ENCODE measurements at regions not wholly inside any gene's neighbourhood (a gene's known extent, or its start where the extent isn't known, plus 50 kb on each side); places are given as distances from the start of the nearest gene placed in this dataset.

DNA sequence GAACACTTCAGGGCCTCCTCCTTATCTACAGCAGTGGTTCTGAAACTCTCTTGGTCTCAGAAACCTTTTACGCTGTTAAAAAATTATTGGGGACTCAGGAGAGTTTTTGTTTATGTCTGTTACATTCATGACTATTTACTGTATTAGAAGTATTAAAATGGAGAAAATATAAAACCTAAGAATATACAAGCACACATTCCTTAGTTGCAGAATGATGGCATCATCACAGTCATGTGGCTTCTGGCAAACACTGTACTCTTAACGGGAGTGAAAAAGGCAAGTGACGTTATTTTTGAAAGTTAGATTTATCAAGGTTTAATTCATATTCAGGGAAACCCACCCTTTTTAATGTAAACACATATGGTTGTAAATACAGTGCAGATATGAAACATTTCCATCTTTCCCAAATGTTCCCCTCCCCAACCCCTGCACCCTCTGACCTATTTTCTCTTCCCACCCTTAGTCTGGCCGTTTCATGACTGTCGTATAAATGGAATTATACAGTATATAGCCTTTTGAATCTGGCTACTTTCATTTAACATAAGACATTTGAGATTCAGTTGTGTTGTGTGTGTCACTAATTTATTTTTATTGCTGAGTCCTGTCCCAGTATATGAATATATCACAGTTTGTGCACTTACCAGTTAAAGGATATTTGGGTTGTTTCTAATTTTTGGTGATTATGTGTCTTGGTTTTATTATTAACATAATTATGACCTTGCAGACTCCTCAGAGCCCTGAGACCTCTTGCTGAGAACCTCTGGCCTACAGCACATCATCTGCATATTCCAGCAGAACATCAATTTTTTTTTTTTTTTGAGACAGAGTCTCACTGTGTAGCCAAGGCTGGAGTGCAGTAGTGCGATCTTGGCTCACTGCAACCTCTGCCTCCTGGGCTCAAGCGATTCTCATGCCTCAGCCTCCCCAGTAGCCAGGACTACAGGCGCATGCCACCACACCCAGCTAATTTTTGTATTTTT, 457.0 kb downstream of the PCNX1 start:
- ChIA-PET POLR2A (no interaction called here), CTCF (no interaction called here)
- Histone ChIP-seq H3K27me3 (ENCODE audit: control insufficient read depth, insufficient read depth, low read length) (no peaks in the 10 kb centered on the region), H3K4me3 (ENCODE audit: low read depth, low read length) (no peak overlapping the region), H3K36me3 (ENCODE audit: control insufficient read depth, insufficient read depth, low read length) (no peaks in the 10 kb centered on the region)
- DNase-seq (ENCODE audit: low read depth), result no peak
- TF ChIP-seq, protein P1, sequence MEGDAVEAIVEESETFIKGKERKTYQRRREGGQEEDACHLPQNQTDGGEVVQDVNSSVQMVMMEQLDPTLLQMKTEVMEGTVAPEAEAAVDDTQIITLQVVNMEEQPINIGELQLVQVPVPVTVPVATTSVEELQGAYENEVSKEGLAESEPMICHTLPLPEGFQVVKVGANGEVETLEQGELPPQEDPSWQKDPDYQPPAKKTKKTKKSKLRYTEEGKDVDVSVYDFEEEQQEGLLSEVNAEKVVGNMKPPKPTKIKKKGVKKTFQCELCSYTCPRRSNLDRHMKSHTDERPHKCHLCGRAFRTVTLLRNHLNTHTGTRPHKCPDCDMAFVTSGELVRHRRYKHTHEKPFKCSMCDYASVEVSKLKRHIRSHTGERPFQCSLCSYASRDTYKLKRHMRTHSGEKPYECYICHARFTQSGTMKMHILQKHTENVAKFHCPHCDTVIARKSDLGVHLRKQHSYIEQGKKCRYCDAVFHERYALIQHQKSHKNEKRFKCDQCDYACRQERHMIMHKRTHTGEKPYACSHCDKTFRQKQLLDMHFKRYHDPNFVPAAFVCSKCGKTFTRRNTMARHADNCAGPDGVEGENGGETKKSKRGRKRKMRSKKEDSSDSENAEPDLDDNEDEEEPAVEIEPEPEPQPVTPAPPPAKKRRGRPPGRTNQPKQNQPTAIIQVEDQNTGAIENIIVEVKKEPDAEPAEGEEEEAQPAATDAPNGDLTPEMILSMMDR (IDR thresholded peaks at IDR 0.05; ENCODE audit: insufficient read depth, low read depth, low read length), result no peak

GRCh38 chr14:71365361-71365760, 458.1 kb downstream of the PCNX1 start:
- TF ChIP-seq, protein P1 (IDR thresholded peaks at IDR 0.05; ENCODE audit: insufficient read depth, low read depth, low read length), result no peak
- no peak for DNase-seq (ENCODE audit: low read depth)
- POLR2A ChIA-PET, result no interaction called here
- Histone ChIP-seq H3K4me3 (ENCODE audit: low read depth, low read length) (no peak overlapping the region), H3K27me3 (ENCODE audit: control insufficient read depth, insufficient read depth, low read length) (no peaks in the 10 kb centered on the region), H3K36me3 (ENCODE audit: control insufficient read depth, insufficient read depth, low read length) (no peaks in the 10 kb centered on the region)
- CTCF ChIA-PET, result no interaction called here

DNA sequence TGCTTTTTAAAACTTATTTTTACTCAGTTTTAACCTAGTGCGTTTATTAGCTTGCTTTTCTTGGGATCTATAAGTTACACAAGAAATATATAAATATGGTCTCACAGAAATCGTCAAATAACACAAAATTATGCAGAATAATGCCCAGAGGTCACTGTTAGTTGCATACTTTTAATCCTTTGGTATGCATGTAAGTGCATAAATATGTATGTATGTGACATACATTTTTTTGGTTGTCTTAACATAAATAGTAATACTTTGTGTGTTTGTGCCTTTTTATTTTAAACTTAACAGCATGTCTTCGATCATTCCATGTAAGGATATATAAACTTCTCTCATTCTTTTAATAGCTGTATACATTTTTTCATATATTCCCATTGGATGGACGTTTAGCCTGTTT, 459.6 kb downstream of the PCNX1 start:
- Histone ChIP-seq H3K4me3 (ENCODE audit: low read depth, low read length) (no peak overlapping the region), H3K27me3 (ENCODE audit: control insufficient read depth, insufficient read depth, low read length) (no peaks in the 10 kb centered on the region), H3K36me3 (ENCODE audit: control insufficient read depth, insufficient read depth, low read length) (no peaks in the 10 kb centered on the region)
- ChIA-PET CTCF (no interaction called here), POLR2A (interaction anchor here (0.6 to 0.7 kb wide), 2 partner anchors 91 to 253 kb away, joined by 6 to 10 read pairs; no protein-coding TSS in a partner anchor)
- no peak for DNase-seq (ENCODE audit: low read depth)
- TF ChIP-seq, protein P1 (IDR thresholded peaks at IDR 0.05; ENCODE audit: insufficient read depth, low read depth, low read length), result no peak

- no peak overlapping the region for H3K4me3 ChIP-seq (ENCODE audit: low read depth, low read length)
- TF ChIP-seq, protein P1 (IDR thresholded peaks at IDR 0.05; ENCODE audit: insufficient read depth, low read depth, low read length), result no peak
- H3K27me3 ChIP-seq (ENCODE audit: control insufficient read depth, insufficient read depth, low read length), result no peaks in the 10 kb centered on the region
- DNase-seq (ENCODE audit: low read depth), result no peak
- H3K36me3 ChIP-seq (ENCODE audit: control insufficient read depth, insufficient read depth, low read length), result no peaks in the 10 kb centered on the region
- ChIA-PET POLR2A (no interaction called here), CTCF (no interaction called here)
These were observed 464.6 kb downstream of the PCNX1 start for GRCh38 chr14:71371711-71372396.

GRCh38 chr14:71372411-71372838, 465.2 kb downstream of the PCNX1 start:
- Histone ChIP-seq H3K4me3 (ENCODE audit: low read depth, low read length) (no peak overlapping the region), H3K27me3 (ENCODE audit: control insufficient read depth, insufficient read depth, low read length) (no peaks in the 10 kb centered on the region), H3K36me3 (ENCODE audit: control insufficient read depth, insufficient read depth, low read length) (no peaks in the 10 kb centered on the region)
- ChIA-PET CTCF (no interaction called here), POLR2A (no interaction called here)
- TF ChIP-seq, protein P1 (IDR thresholded peaks at IDR 0.05; ENCODE audit: insufficient read depth, low read depth, low read length), result no peak
- DNase-seq (ENCODE audit: low read depth), result no peak

Measured in BJ (cell line).